Esophagus muscularis mucosa (tissue), 4 donors: ENCODE measurements at regions not wholly inside any gene's neighbourhood (a gene's known extent, or its start where the extent isn't known, plus 50 kb on each side); places are given as distances from the start of the nearest gene placed in this dataset.

Source experiments
- DNase-seq: peaks from one replicate; pipeline ENCODE4 v3.0.0-alpha.2; 2017; ENCODE audit errors: extremely low spot score
- H3K27ac ChIP-seq, 4 donors: fragments of 200-600 bp; sonication (generic); replicated peaks in 1 of 4; 1 replicate in 3 of 4; 2 replicates in 1 of 4; pipeline ENCODE4 v1.5.1; 2016 to 2019; ENCODE audit warnings: mild to moderate bottlenecking in 1 of 4
- H3K27me3 ChIP-seq, 4 donors: fragments of 200-600 bp; sonication (generic); one replicate each; pipeline versions ENCODE4 v1.5.1 to v1.6.0; 2016 to 2019
- H3K36me3 ChIP-seq, 4 donors: fragments of 200-600 bp; sonication (generic); one replicate each; pipeline ENCODE4 v1.5.1; 2016 to 2019
- H3K4me1 ChIP-seq, 4 donors: fragments of 200-600 bp; sonication (generic); one replicate each; pipeline ENCODE4 v1.5.1; 2016 to 2019
- H3K4me3 ChIP-seq, 4 donors: fragments of 200-600 bp; sonication (generic); 1 replicate in 2 of 4; 2 replicates in 2 of 4; pipeline ENCODE4 v1.5.1; 2016 to 2019; ENCODE audit warnings: mild to moderate bottlenecking in 4 of 4, moderate library complexity in 1 of 4
- H3K9me3 ChIP-seq, 4 donors: fragments of 200-600 bp; sonication (generic); 1 replicate in 3 of 4; 2 replicates in 1 of 4; pipeline ENCODE4 v1.5.1; 2016 to 2019
- CTCF ChIP-seq, 3 experiments: fragments of 200-600 bp in 2 of 3; fragments of 450-650 bp in 1 of 3; sonication (generic) in 2 of 3; IDR thresholded peaks; one replicate each; pipeline ENCODE4 v1.5.1; 2017 to 2019; ENCODE audit warnings: antibody characterized with exemption in 3 of 3, mild to moderate bottlenecking in 2 of 3, moderate library complexity in 1 of 3
- EP300 ChIP-seq: sonication (generic); formaldehyde crosslinking; IDR thresholded peaks from one replicate; pipeline ENCODE4 v1.6.1; 2017; ENCODE audit warnings: antibody characterized with exemption
- POLR2A ChIP-seq: fragments of 450-650 bp; IDR thresholded peaks from one replicate; pipeline ENCODE4 v1.6.1; 2017; ENCODE audit warnings: antibody characterized with exemption, moderate library complexity, mild to moderate bottlenecking, low read depth
- POLR2AphosphoS5 ChIP-seq, 2 donors: sonication (generic); formaldehyde crosslinking; IDR thresholded peaks; one replicate each; pipeline ENCODE4 v1.6.1; 2017; ENCODE audit warnings: antibody characterized with exemption in 2 of 2
- WGBS: methylation state at CpG from one replicate; pipeline ENCODE4 v1.1.5; 2018; 5-methylcytosine and 5-hydroxymethylcytosine counted together
- intact Hi-C: fragments of 100-400 bp; cut with DNase I; formaldehyde crosslinking; loops from one replicate; pipeline ENCODE4 v1.15.1; 2023

- no peaks in the 10 kb centered on the region for H3K27me3 ChIP-seq
- 91% methylated on average over 7 of the region's 7 CpGs for WGBS
- no peak for DNase-seq
- peak overlapping the region; percentile 10 to 73 (median 70) for H3K27ac ChIP-seq
- H3K4me3 ChIP-seq: peak overlapping the region in 1 of 4 donors; percentile 18
- no peaks in the 10 kb centered on the region for H3K36me3 ChIP-seq
- TF ChIP-seq EP300: no peak
- TF ChIP-seq CTCF (IDR thresholded peaks at IDR 0.05): no peak
- TF ChIP-seq POLR2A: no peak
- no peak for TF ChIP-seq POLR2AphosphoS5 (IDR thresholded peaks at IDR 0.05)
- H3K4me1 ChIP-seq: peaks cover 40 to 46% (median 42%) of the 10 kb centered on the region in 4 donors
- intact Hi-C loops: loop anchor here (5.0 kb wide), 1 partner anchor 99 kb away; no protein-coding TSS in a partner anchor
- H3K9me3 ChIP-seq: no peaks in the 10 kb centered on the region
Measured at GRCh38 chr2:62291517-62292137, 95.7 kb downstream of the B3GNT2 start.

GRCh38 chr2:62291052-62291451, 95.1 kb downstream of the B3GNT2 start:
- DNase-seq: no peak
- H3K27me3 ChIP-seq: no peaks in the 10 kb centered on the region
- no peak overlapping the region for H3K4me3 ChIP-seq
- H3K27ac ChIP-seq: no peak overlapping the region
- TF ChIP-seq EP300 (no peak), POLR2A (no peak)
- peaks cover 40 to 46% (median 42%) of the 10 kb centered on the region in 4 donors for H3K4me1 ChIP-seq
- intact Hi-C loops: loop anchor here (5.0 kb wide), 1 partner anchor 99 kb away; no protein-coding TSS in a partner anchor
- WGBS: 95% methylated on average over 1 of the region's 1 CpG
- H3K9me3 ChIP-seq: no peaks in the 10 kb centered on the region
- no peaks in the 10 kb centered on the region for H3K36me3 ChIP-seq

GRCh38 chr2:62287899-62288880, 92.3 kb downstream of the B3GNT2 start:
- no peak for TF ChIP-seq CTCF (IDR thresholded peaks at IDR 0.05)
- no peak for TF ChIP-seq POLR2A
- no peak for TF ChIP-seq EP300
- TF ChIP-seq POLR2AphosphoS5 (IDR thresholded peaks at IDR 0.05): no peak
- 61% methylated on average over 8 of the region's 8 CpGs for WGBS
- Histone ChIP-seq H3K4me1 (peaks cover 26 to 31% (median 28%) of the 10 kb centered on the region in 4 donors), H3K9me3 (peaks cover 0 to 15% (median 4%) of the 10 kb centered on the region in 4 donors), H3K27ac (peak overlapping the region in 1 of 4 donors; percentile 15), H3K27me3 (no peaks in the 10 kb centered on the region), H3K4me3 (no peak overlapping the region), H3K36me3 (no peaks in the 10 kb centered on the region)
- DNase-seq: no peak
- intact Hi-C loops: no loop called here

- 93% methylated on average over 5 of the region's 5 CpGs for WGBS
- Histone ChIP-seq H3K27me3 (no peaks in the 10 kb centered on the region), H3K4me3 (no peak overlapping the region), H3K4me1 (peaks cover 17 to 22% (median 19%) of the 10 kb centered on the region in 4 donors), H3K27ac (no peak overlapping the region), H3K36me3 (no peaks in the 10 kb centered on the region), H3K9me3 (peaks cover 0 to 15% (median 4%) of the 10 kb centered on the region in 4 donors)
- TF ChIP-seq CTCF (IDR thresholded peaks at IDR 0.05): no peak
- no peak for TF ChIP-seq EP300
- TF ChIP-seq POLR2AphosphoS5 (IDR thresholded peaks at IDR 0.05): no peak
- TF ChIP-seq POLR2A: no peak
- no peak for DNase-seq
- intact Hi-C loops: no loop called here
Measured at GRCh38 chr2:62287282-62287681, 91.4 kb downstream of the B3GNT2 start.
